GM12864 (cell line): ENCODE measurements at regions not wholly inside any gene's neighbourhood (a gene's known extent, or its start where the extent isn't known, plus 50 kb on each side); places are given as distances from the start of the nearest gene placed in this dataset.
"Not testable (repeated sequence)": the region's sequence is repeated elsewhere in the genome, so short reads cannot be mapped to it uniquely, and the experiment has no call there.

ENCODE experiments used
- DNase-seq: peaks from one replicate; pipeline ENCODE4 v3.0.0-alpha.2; 2011; ENCODE audit warnings: low read depth
- H3K4me3 ChIP-seq: 2 replicates; pipeline ENCODE4 v1.5.1; 2011; ENCODE audit warnings: mild to moderate bottlenecking, low read depth, low read length, control low read depth
- CTCF ChIP-seq: IDR thresholded peaks from 2 replicates; pipeline ENCODE4 v1.5.1; 2011; ENCODE audit warnings: low read depth, mild to moderate bottlenecking, moderate library complexity, low read length, control low read depth, inconsistent platforms; ENCODE audit errors: missing control alignments

GRCh38 chrX:55867181-55867651 is 149.7 kb downstream of the RRAGB start:
- peak; percentile 65 for DNase-seq
- H3K4me3 ChIP-seq = no peak overlapping the region
- TF ChIP-seq CTCF = no peak

- no peak overlapping the region for H3K4me3 ChIP-seq
- DNase-seq = no peak
These were observed 150.2 kb downstream of the RRAGB start for GRCh38 chrX:55867708-55868107.

GRCh38 chrX:55874807-55875206 is 157.3 kb downstream of the RRAGB start:
- no peak overlapping the region for H3K4me3 ChIP-seq
- no peak for DNase-seq
- no peak for TF ChIP-seq CTCF

More at GRCh38 chrX:55867708-55868107, 150.2 kb downstream of the RRAGB start:
- no peak for TF ChIP-seq CTCF

- DNase-seq, H3K4me3 ChIP-seq: not testable (repeated sequence)
These were observed 166.0 kb downstream of the RRAGB start for GRCh38 chrX:55883541-55883940.

- H3K4me3 ChIP-seq = peak overlapping the region; percentile 85
- peak; percentile 37 for DNase-seq
- peak; percentile 50 for TF ChIP-seq CTCF
These were observed 190.5 kb downstream of the RRAGB start for GRCh38 chrX:55907968-55908607.

GRCh38 chrX:55908661-55909212 is 191.2 kb downstream of the RRAGB start:
- no peak for TF ChIP-seq CTCF
- DNase-seq = no peak
- H3K4me3 ChIP-seq = peak overlapping the region; percentile 85

- peak; percentile 36 for TF ChIP-seq CTCF
- H3K4me3 ChIP-seq = peak overlapping the region; percentile 36
- DNase-seq = peak; percentile 85
These were observed 202.0 kb downstream of the RRAGB start for GRCh38 chrX:55919367-55920221.
